Epithelial cell of esophagus (primary cell): ENCODE measurements at regions not wholly inside any gene's neighbourhood (a gene's known extent, or its start where the extent isn't known, plus 50 kb on each side); places are given as distances from the start of the nearest gene placed in this dataset.
"Not testable (repeated sequence)": the region's sequence is repeated elsewhere in the genome, so short reads cannot be mapped to it uniquely, and the experiment has no call there.

Source experiments
- DNase-seq: peaks from one replicate; pipeline ENCODE4 v3.0.0; 2010; ENCODE audit warnings: low read depth
- H3K4me3 ChIP-seq: 2 replicates; pipeline ENCODE4 v1.5.1; 2011; ENCODE audit warnings: mild to moderate bottlenecking, low read length, control low read depth
- CTCF ChIP-seq: IDR thresholded peaks from 2 replicates; pipeline ENCODE4 v1.5.1; 2011; ENCODE audit warnings: low read depth, mild to moderate bottlenecking, low read length, control low read depth, inconsistent platforms; ENCODE audit not compliant: insufficient read depth; ENCODE audit errors: missing control alignments

- DNase-seq = no peak
- no peak for TF ChIP-seq CTCF
Observed at GRCh38 chr15:34659056-34659455, 75.6 kb upstream of the GOLGA8B start.

GRCh38 chr15:34657469-34658127 is 74.1 kb upstream of the GOLGA8B start:
- no peak for DNase-seq
- TF ChIP-seq CTCF = no peak
- no peak overlapping the region for H3K4me3 ChIP-seq

More at GRCh38 chr15:34659056-34659455, 75.6 kb upstream of the GOLGA8B start:
- no peak overlapping the region for H3K4me3 ChIP-seq

GRCh38 chr15:34656005-34656796 is 72.8 kb upstream of the GOLGA8B start:
- H3K4me3 ChIP-seq = no peak overlapping the region
- no peak for TF ChIP-seq CTCF
- no peak for DNase-seq

- peak; percentile 24 for DNase-seq
Observed at GRCh38 chr15:34655326-34655725, 71.9 kb upstream of the GOLGA8B start.

GRCh38 chr15:34654625-34655024 is 71.2 kb upstream of the GOLGA8B start:
- no peak for TF ChIP-seq CTCF
- no peak for DNase-seq
- no peak overlapping the region for H3K4me3 ChIP-seq

More at GRCh38 chr15:34655326-34655725, 71.9 kb upstream of the GOLGA8B start:
- H3K4me3 ChIP-seq = no peak overlapping the region
- no peak for TF ChIP-seq CTCF

GRCh38 chr15:34653992-34654391 is 70.5 kb upstream of the GOLGA8B start:
- no peak for TF ChIP-seq CTCF
- H3K4me3 ChIP-seq = no peak overlapping the region
- no peak for DNase-seq

- H3K4me3 ChIP-seq, DNase-seq: not testable (repeated sequence)
Observed at GRCh38 chr15:34653326-34653725, 69.9 kb upstream of the GOLGA8B start.
